DOHH2 (cell line): ENCODE measurements at regions not wholly inside any gene's neighbourhood (a gene's known extent, or its start where the extent isn't known, plus 50 kb on each side); places are given as distances from the start of the nearest gene placed in this dataset.

ENCODE experiments used
- CTCF ChIP-seq: fragments of 200-600 bp; sonication (generic); IDR thresholded peaks from one replicate; pipeline ENCODE4 v1.5.1; 2014; ENCODE audit warnings: antibody characterized with exemption, mild to moderate bottlenecking, low read depth, low read length; ENCODE audit not compliant: poor library complexity, severe bottlenecking
- EZH2phosphoT487 ChIP-seq: fragments of 200-600 bp; sonication (generic); IDR thresholded peaks from 2 replicates; pipeline ENCODE4 v1.6.1; 2017; ENCODE audit warnings: borderline replicate concordance, mild to moderate bottlenecking, antibody characterized with exemption, low read length, moderate library complexity, mixed read lengths

DNA sequence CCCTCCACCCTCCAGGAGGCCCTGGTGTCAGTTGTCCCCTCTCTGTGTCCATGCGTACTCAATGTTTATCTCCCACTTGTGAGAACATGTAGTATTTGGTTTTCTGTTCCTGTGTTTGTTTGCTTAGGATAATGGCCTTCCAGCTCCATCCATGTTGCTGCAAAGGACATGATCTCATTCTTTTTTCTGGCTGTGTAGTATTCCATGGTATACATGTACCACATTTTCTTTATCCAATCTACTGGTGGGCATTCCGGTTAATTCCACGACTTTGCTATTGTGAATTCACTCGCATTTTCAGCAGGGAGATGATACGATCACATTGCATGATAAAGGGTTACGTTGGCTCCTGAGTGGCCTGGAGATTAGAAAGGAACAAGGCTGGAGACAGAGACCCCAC lies 286.2 kb downstream of the FOXL1 start:
- no peak for TF ChIP-seq CTCF
- no peak for TF ChIP-seq EZH2phosphoT487
